HEK293T (cell line): ENCODE measurements at regions not wholly inside any gene's neighbourhood (a gene's known extent, or its start where the extent isn't known, plus 50 kb on each side); places are given as distances from the start of the nearest gene placed in this dataset.

Source experiments
- CTCF ChIA-PET: fragments of 350-600 bp; formaldehyde crosslinking; extraction: SDS; loops from one replicate; lab custom pipeline; 2021; ENCODE audit warnings: antibody characterized with exemption, inconsistent platforms; lab: Yijun Ruan, JAX
- POLR2A ChIA-PET: fragments of 350-600 bp; formaldehyde crosslinking; extraction: SDS; loops from one replicate; lab custom pipeline; 2020; ENCODE audit warnings: antibody characterized with exemption, inconsistent platforms; lab: Yijun Ruan, JAX
- DNase-seq: peaks from one replicate; pipeline ENCODE4 v3.0.0; 2012; ENCODE audit warnings: mixed read lengths; ENCODE audit errors: extremely low spot score
- ARNT ChIP-seq: fragments of 450-650 bp; IDR thresholded peaks from 2 replicates; pipeline ENCODE4 v1.6.1; 2017; ENCODE audit warnings: mild to moderate bottlenecking
- BHLHE40 ChIP-seq: fragments of 450-650 bp; IDR thresholded peaks from 2 replicates; pipeline ENCODE4 v1.6.1; 2016; ENCODE audit warnings: mild to moderate bottlenecking, moderate library complexity, borderline replicate concordance
- CTBP1 ChIP-seq: fragments of 450-650 bp; IDR thresholded peaks from 2 replicates; pipeline ENCODE4 v1.6.1; 2016; ENCODE audit warnings: borderline replicate concordance
- ELF4 ChIP-seq: fragments of 450-650 bp; IDR thresholded peaks from 2 replicates; pipeline ENCODE4 v1.6.1; 2017; ENCODE audit warnings: antibody characterized with exemption
- FOXA1 ChIP-seq: fragments of 450-650 bp; IDR thresholded peaks from 2 replicates; pipeline ENCODE4 v1.6.1; 2016; ENCODE audit warnings: mild to moderate bottlenecking
- FOXK2 ChIP-seq: fragments of 450-650 bp; IDR thresholded peaks from 2 replicates; pipeline ENCODE4 v1.6.1; 2016; ENCODE audit warnings: mild to moderate bottlenecking
- FOXM1 ChIP-seq: fragments of 450-650 bp; IDR thresholded peaks from 2 replicates; pipeline ENCODE4 v1.6.1; 2017; ENCODE audit warnings: mild to moderate bottlenecking, borderline replicate concordance
- HDGF ChIP-seq: fragments of 450-650 bp; IDR thresholded peaks from 2 replicates; pipeline ENCODE4 v1.6.1; 2017; ENCODE audit warnings: antibody characterized with exemption, borderline replicate concordance
- L3MBTL2 ChIP-seq: fragments of 450-650 bp; conservative IDR thresholded peaks from 2 replicates; pipeline ENCODE4 v1.6.1; 2016; ENCODE audit warnings: mild to moderate bottlenecking
- LEF1 ChIP-seq: fragments of 450-650 bp; IDR thresholded peaks from 2 replicates; pipeline ENCODE4 v1.6.1; 2017; ENCODE audit warnings: mild to moderate bottlenecking, borderline replicate concordance
- NFRKB ChIP-seq: fragments of 450-650 bp; IDR thresholded peaks from 2 replicates; pipeline ENCODE4 v1.6.1; 2016; ENCODE audit warnings: mild to moderate bottlenecking, moderate library complexity
- PKNOX1 ChIP-seq: fragments of 450-650 bp; IDR thresholded peaks from 2 replicates; pipeline ENCODE4 v1.6.1; 2016
- SP1 ChIP-seq: fragments of 450-650 bp; IDR thresholded peaks from 2 replicates; pipeline ENCODE4 v1.6.1; 2017
- SUZ12 ChIP-seq: fragments of 450-650 bp; IDR thresholded peaks from 2 replicates; pipeline ENCODE4 v1.6.1; 2016; ENCODE audit warnings: mild to moderate bottlenecking
- TARDBP ChIP-seq: fragments of 450-650 bp; IDR thresholded peaks from 2 replicates; pipeline ENCODE4 v1.6.1; 2016
- ZNF384 ChIP-seq: fragments of 450-650 bp; IDR thresholded peaks from 2 replicates; pipeline ENCODE4 v1.6.1; 2016

GRCh38 chr20:24746351-24746685, 202.8 kb upstream of the CST7 start:
- CTCF ChIA-PET: no interaction called here
- POLR2A ChIA-PET: no interaction called here
- TF ChIP-seq CTBP1: no peak
- TF ChIP-seq NFRKB: no peak
- TF ChIP-seq FOXM1: no peak
- no peak for TF ChIP-seq HDGF
- no peak for TF ChIP-seq ARNT
- TF ChIP-seq FOXK2: no peak
- DNase-seq: no peak

- TF ChIP-seq SP1 (no peak), L3MBTL2 (no peak), ELF4 (no peak), SUZ12 (no peak)
- POLR2A ChIA-PET: no interaction called here
- CTCF ChIA-PET: no interaction called here
- no peak for DNase-seq
These were observed 201.9 kb upstream of the CST7 start for GRCh38 chr20:24747010-24747712.

- POLR2A ChIA-PET: no interaction called here
- TF ChIP-seq L3MBTL2 (no peak), SP1 (no peak), NFRKB (no peak), PKNOX1 (no peak), FOXA1 (no peak), ARNT (no peak), ELF4 (no peak), LEF1 (no peak), TARDBP (no peak), CTBP1 (no peak)
- DNase-seq: no peak
- CTCF ChIA-PET: no interaction called here
These were observed 201.0 kb upstream of the CST7 start for GRCh38 chr20:24747881-24748595.

- no peak for DNase-seq
- CTCF ChIA-PET: no interaction called here
- TF ChIP-seq BHLHE40 (no peak), FOXM1 (no peak), ARNT (no peak), TARDBP (no peak), NFRKB (no peak), ZNF384 (no peak), LEF1 (no peak), FOXA1 (no peak), L3MBTL2 (no peak), HDGF (no peak), SP1 (no peak), SUZ12 (no peak), FOXK2 (no peak), ELF4 (no peak), CTBP1 (no peak), PKNOX1 (no peak)
- POLR2A ChIA-PET: no interaction called here
These were observed 197.5 kb upstream of the CST7 start for GRCh38 chr20:24751551-24751950.

GRCh38 chr20:24752612-24753011, 196.5 kb upstream of the CST7 start:
- TF ChIP-seq LEF1: no peak
- no peak for TF ChIP-seq HDGF
- no peak for TF ChIP-seq ARNT
- no peak for TF ChIP-seq FOXM1
- TF ChIP-seq SUZ12: no peak
- no peak for TF ChIP-seq SP1
- no peak for TF ChIP-seq FOXA1
- ChIA-PET POLR2A (no interaction called here), CTCF (no interaction called here)
- no peak for DNase-seq

GRCh38 chr20:24753130-24753529, 195.9 kb upstream of the CST7 start:
- CTCF ChIA-PET: interaction anchor here (0.7 kb wide), 1 partner anchor 720 kb away, joined by 3 read pairs; no protein-coding TSS in a partner anchor
- no peak for DNase-seq
- POLR2A ChIA-PET: no interaction called here
- no peak for TF ChIP-seq TARDBP
- no peak for TF ChIP-seq CTBP1
- no peak for TF ChIP-seq FOXK2
- TF ChIP-seq ZNF384: no peak
- no peak for TF ChIP-seq NFRKB
- no peak for TF ChIP-seq HDGF
- no peak for TF ChIP-seq ARNT
- no peak for TF ChIP-seq L3MBTL2
- TF ChIP-seq ELF4: no peak
- no peak for TF ChIP-seq PKNOX1
- no peak for TF ChIP-seq FOXM1

GRCh38 chr20:24754691-24755090, 194.4 kb upstream of the CST7 start:
- TF ChIP-seq ELF4 (no peak), CTBP1 (no peak), HDGF (no peak), SUZ12 (no peak), FOXA1 (no peak), TARDBP (no peak), L3MBTL2 (no peak), PKNOX1 (no peak), NFRKB (no peak), LEF1 (no peak), FOXM1 (no peak), ARNT (no peak), FOXK2 (no peak), BHLHE40 (no peak), ZNF384 (no peak), SP1 (no peak)
- DNase-seq: no peak
- CTCF ChIA-PET: no interaction called here
- POLR2A ChIA-PET: no interaction called here
